ENCODE measurements at regions not wholly inside any gene's neighbourhood (a gene's known extent, or its start where the extent isn't known, plus 50 kb on each side); places are given as distances from the start of the nearest gene placed in this dataset.
"Not testable (repeated sequence)": the region's sequence is repeated elsewhere in the genome, so short reads cannot be mapped to it uniquely, and the experiment has no call there.

GRCh38 chr19:5257155-5258045 lies 83.2 kb downstream of the PTPRS start:
- DNase-seq (ENCODE audit: low read depth) = no peak

GRCh38 chr19:5255602-5256231 lies 84.9 kb downstream of the PTPRS start:
- no peak for DNase-seq (ENCODE audit: low read depth)

- no peak for DNase-seq (ENCODE audit: low read depth)
Measured at GRCh38 chr19:5254944-5255343, 85.7 kb downstream of the PTPRS start.

DNA sequence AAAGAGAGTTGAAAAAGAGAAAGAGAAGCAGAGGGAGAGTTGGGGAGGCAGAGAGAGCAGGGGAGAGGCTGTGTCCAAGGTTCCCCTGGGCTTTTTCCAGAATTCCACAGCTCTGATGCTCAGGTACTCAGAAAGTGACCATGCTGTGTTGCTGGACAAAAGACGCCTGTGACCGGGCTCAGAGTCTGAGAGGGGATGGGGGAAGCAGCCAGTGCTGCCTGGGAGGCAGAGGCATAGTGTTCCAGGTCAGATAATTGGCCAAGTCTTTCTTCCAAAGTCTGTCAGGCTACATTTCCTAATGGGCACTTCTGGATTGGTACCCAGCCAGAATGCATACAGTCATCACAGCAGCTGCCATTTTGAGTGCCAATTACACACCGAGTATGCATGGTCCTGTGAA lies 86.1 kb downstream of the PTPRS start:
- no peak for DNase-seq (ENCODE audit: low read depth)

DNA sequence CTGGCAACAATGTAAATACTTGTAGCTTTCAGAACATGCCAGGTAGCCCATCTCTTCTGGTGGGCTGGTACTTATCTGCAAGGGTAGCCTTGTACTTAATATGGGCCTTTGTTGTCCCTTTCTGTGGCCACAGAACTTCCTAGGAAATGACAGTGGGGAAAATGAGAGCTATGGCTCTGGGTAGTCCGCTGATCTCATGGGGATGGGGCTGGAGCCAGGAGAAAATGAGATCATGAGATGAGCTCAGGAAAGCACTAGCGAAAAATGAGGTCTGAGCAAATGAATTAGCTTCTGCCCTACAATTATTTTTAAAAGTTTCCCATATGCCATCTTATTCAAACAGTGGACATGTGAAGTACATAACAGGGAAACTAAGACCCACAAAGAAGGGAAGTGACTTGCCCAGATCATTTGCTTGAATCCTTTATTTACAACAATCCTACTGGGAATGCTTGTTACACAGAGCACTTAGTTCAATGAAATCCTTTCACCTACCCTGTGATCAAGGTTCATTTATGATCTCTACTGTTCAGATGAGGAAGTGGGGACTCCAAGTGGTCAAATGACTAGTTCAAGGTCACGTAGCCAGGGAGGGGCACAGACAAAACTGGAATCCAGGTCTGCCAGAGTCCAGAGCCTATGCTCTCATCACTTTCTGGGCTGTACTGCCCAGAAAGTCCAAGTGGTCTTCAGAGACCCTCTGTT lies 87.1 kb downstream of the PTPRS start:
- no peak for DNase-seq (ENCODE audit: low read depth)

GRCh38 chr19:5251096-5252065 lies 89.2 kb downstream of the PTPRS start:
- DNase-seq (ENCODE audit: low read depth) = no peak

DNA sequence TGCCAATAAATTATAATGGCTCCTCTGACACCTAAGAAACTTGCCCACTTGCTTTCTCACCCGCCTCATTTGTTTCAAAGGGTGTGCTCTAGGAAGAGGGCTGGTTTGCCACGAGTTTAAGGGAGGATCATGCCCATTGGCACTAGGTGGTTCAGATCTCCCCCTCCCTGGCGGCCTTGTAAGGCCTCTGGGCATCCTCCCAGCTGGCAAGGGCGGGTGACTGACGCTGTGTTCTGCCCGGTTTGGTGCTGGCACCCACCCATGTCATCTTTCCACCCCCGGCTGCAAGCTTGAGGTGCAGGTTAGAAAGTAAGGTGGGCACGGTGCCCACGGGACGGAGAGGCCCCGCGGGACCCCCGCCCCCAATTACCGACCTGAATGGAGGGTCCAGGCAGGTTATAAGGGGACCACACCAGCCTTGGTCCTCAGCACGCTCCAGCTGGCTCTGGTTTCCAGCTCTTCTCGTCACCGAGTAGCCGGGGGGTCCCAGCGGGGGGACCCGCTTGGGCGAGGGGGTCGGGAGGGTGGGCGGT lies 90.4 kb downstream of the PTPRS start:
- DNase-seq (ENCODE audit: low read depth) = no peak

DNA sequence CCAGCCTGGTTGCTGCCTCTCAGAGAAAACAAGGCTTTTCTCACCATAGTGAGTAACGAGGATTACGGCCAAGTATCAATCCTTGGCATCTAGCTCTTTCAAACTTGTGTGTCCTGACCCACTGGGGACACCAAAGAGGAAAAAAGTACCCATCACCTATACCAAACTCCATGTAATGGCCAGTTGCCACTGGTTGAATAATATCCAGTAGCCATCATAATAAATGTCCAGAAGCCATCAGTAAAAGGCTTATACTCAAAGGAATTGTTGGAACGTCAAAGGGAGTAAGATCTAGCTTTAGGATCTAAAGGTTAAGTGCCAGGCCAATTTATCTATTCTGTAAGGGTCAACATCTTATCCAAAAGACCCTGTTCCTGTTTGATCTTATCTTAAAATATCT lies 91.1 kb downstream of the PTPRS start:
- DNase-seq (ENCODE audit: low read depth) = no peak

DNA sequence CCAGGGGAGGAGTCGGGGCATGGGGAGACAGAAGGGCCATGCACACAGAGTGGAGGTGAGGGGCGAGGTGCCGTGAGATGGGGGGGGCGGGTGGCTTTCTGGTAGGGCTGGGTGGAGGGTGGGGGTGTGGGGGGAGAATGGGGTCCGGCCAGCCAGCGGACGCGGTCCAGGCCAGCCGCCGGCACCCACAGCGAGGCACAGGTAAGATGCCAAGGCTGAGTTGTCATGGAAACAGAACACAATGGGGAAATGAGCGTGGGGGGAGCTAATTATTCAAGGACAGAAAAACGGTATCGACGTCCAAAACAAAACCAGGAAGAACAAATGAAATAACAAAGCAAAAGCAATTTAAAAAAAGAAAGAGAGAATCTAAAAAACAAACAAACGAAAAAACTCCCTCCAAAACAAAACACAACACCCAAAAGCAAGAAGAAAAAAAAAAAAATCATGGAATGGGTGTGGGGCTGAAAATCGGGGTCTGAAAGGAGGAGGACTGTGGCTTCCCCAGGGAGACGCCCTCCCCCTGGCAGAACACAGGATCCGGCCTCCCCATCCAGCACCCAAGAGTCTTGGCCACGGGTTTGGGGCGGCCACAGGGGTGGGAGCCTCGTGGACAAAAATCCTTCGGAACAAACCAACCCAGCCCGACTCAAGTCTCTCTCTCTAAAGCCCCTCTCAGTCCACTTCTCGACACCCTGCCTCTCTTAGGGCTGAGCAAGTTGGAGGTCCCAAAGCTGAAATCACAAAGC lies 92.5 kb downstream of the PTPRS start:
- no peak for DNase-seq (ENCODE audit: low read depth)

GRCh38 chr19:5246554-5247155 lies 94.0 kb downstream of the PTPRS start:
- peak; percentile 8 for DNase-seq (ENCODE audit: low read depth)

GRCh38 chr19:5245631-5246553 lies 94.7 kb downstream of the PTPRS start:
- DNase-seq (ENCODE audit: low read depth) = no peak

DNA sequence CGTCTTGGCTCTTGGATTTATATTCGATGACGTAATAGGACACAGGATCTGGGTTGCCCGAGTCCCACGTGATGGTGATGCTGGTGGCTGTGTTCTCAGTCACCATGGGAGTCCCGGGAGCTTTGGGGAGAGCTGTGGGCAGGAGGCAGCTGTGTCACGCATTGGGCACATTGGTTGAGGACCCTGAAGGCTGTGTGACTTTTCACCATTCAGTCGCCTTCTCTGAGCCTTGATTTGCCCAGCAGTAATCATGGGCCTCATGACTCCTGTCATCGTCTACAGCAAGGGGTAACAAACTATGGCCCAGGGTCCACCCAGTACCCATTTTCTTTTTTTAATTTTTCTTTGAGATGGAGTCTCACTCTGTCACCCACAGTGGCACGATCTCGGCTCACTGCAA lies 96.3 kb downstream of the PTPRS start:
- no peak for DNase-seq (ENCODE audit: low read depth)

DNA sequence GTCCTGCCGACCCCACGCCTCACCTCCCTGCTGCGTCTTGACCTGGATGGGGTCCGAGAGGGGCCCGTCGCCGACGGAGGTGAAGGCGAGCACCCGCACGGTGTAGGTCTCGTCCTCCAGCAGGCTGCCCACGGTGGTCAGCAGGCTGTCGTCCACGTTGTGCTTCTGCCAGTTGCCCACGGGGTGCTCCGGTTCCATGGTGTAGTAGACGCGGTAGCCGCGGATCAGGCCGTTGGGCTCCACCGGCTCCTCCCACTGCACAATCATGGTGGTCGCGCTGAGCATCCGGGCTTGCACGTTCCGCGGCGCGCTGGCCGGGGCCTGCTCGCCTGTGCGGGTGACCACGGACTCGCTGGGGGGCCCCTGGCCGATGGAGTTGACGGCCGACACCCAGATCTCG lies 96.7 kb downstream of the PTPRS start:
- no peak for DNase-seq (ENCODE audit: low read depth)

DNA sequence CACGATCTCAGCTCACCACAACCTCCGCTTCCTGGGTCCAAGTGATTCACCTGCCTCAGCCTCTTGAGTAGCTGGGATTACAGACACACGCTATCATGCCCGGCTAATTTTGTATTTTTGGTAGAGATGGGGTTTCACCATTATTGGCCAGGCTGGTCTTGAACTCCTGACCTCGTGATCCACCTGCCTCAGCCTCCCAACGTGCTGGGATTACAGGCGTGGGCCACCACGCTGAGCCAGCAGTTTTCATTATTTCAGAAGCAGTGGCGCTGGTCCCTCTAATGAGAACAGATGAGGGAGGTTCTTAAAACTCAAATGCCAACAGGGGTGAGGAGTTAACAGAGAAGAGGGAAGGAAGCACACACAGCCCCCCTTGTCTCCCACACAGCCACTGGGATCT lies 98.7 kb downstream of the PTPRS start:
- DNase-seq (ENCODE audit: low read depth) = not testable (repeated sequence)

- DNase-seq (ENCODE audit: low read depth) = no peak
Measured at GRCh38 chr19:5240011-5240410, 100.6 kb downstream of the PTPRS start.

DNA sequence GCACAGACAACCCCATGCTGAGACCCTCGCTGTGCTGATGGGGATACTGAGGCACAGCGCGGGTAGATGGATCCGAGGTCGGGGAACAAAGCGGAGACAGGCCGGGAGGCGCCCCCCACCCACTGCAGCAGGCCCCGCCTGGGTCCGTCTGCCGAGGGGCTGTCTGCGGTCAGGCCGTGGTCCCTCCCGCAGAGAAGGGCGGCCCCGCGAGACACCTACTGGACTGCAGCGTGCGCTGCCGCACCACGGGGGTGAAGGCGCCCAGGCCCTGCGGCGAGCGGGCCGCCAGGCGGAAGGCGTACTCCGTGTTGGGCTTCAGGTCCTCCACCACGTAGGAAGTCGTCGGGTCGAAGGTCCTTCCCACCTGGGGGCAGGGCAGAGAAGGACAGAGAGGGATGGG lies 101.9 kb downstream of the PTPRS start:
- no peak for DNase-seq (ENCODE audit: low read depth)

DNA sequence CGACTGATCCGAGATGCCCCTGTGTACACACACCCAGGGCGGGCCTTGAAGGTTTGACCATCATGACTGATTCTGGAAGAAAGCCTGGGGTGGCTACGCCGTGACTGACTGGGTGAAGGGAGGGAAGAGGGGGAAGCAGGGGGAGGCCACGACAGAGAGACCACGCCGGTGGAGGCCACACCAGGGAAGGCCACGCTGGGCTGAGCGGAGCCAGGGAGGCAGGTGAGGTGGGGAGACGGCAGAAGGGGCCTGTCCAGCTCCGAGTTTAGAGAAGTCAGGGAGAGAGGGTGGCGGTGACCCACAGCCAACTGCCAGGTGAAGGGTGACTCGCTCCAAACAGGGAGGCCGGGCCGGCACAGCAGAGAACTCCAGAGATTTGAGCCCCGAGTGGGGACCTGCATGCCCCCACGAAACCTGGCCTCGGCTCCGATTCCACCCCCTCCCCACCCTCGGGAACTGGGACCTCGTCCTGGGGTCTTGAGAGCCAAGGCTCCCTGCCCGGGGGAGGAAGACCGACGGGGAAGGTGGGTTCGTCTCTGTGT lies 102.6 kb downstream of the PTPRS start:
- no peak for DNase-seq (ENCODE audit: low read depth)

- no peak for DNase-seq (ENCODE audit: low read depth)
Measured at GRCh38 chr19:5237190-5237780, 103.3 kb downstream of the PTPRS start.
